Immature natural killer cell (primary cell): ENCODE measurements at regions not wholly inside any gene's neighbourhood (a gene's known extent, or its start where the extent isn't known, plus 50 kb on each side); places are given as distances from the start of the nearest gene placed in this dataset.

Source experiments
- DNase-seq, 3 donors: peaks; one replicate each; pipeline ENCODE4 v3.0.0; 2022; ENCODE audit warnings: mixed read lengths in 1 of 3
- H3K27ac Mint-ChIP-seq, 6 donors: one replicate each; pipeline ENCODE4 v1.8.0; 2020; ENCODE audit warnings: mixed read lengths in 6 of 6, mild to moderate bottlenecking in 5 of 6, inconsistent platforms in 4 of 6, moderate library complexity in 3 of 6
- H3K27me3 Mint-ChIP-seq, 3 donors: one replicate each; pipeline ENCODE4 v1.8.0; 2020 to 2021; ENCODE audit warnings: low read depth in 3 of 3, mild to moderate bottlenecking in 3 of 3, mixed read lengths in 3 of 3, moderate library complexity in 3 of 3, inconsistent platforms in 1 of 3
- H3K36me3 Mint-ChIP-seq, 3 donors: one replicate each; pipeline ENCODE4 v1.8.0; 2020; ENCODE audit warnings: mixed read lengths in 3 of 3, inconsistent platforms in 2 of 3, mild to moderate bottlenecking in 2 of 3
- H3K4me1 Mint-ChIP-seq, 2 donors: one replicate each; pipeline ENCODE4 v1.8.0; 2020; ENCODE audit warnings: inconsistent platforms in 2 of 2, mild to moderate bottlenecking in 2 of 2, mixed read lengths in 2 of 2, moderate library complexity in 1 of 2
- H3K4me3 Mint-ChIP-seq, 5 donors: one replicate each; pipeline ENCODE4 v1.8.0; 2020; ENCODE audit warnings: mild to moderate bottlenecking in 5 of 5, mixed read lengths in 5 of 5, inconsistent platforms in 3 of 5, moderate library complexity in 3 of 5
- H3K9me3 Mint-ChIP-seq, 6 donors: one replicate each; pipeline ENCODE4 v1.8.0; 2020; ENCODE audit warnings: mild to moderate bottlenecking in 6 of 6, mixed read lengths in 6 of 6, inconsistent platforms in 4 of 6, moderate library complexity in 3 of 6

GRCh38 chr5:67263656-67264408 lies 67.2 kb upstream of the CD180 start:
- H3K4me1 Mint-ChIP-seq = no peaks in the 10 kb centered on the region
- no peaks in the 10 kb centered on the region for H3K36me3 Mint-ChIP-seq
- H3K4me3 Mint-ChIP-seq = no peak overlapping the region
- no peak for DNase-seq
- peaks cover 0 to 2% (median 2%) of the 10 kb centered on the region in 3 donors for H3K27me3 Mint-ChIP-seq
- no peak overlapping the region for H3K27ac Mint-ChIP-seq
- H3K9me3 Mint-ChIP-seq = peaks cover 0 to 4% (median 0%) of the 10 kb centered on the region in 6 donors

GRCh38 chr5:67262956-67263355 lies 66.4 kb upstream of the CD180 start:
- Mint-ChIP-seq H3K27me3 (peaks cover 0 to 2% (median 2%) of the 10 kb centered on the region in 3 donors), H3K9me3 (peaks cover 0 to 4% (median 0%) of the 10 kb centered on the region in 6 donors), H3K27ac (no peak overlapping the region), H3K4me3 (no peak overlapping the region), H3K36me3 (no peaks in the 10 kb centered on the region), H3K4me1 (no peaks in the 10 kb centered on the region)
- no peak for DNase-seq

- peaks cover 0 to 4% (median 0%) of the 10 kb centered on the region in 6 donors for H3K9me3 Mint-ChIP-seq
- H3K27me3 Mint-ChIP-seq = peaks cover 0 to 2% (median 2%) of the 10 kb centered on the region in 3 donors
- no peaks in the 10 kb centered on the region for H3K36me3 Mint-ChIP-seq
- no peak for DNase-seq
- no peaks in the 10 kb centered on the region for H3K4me1 Mint-ChIP-seq
- H3K4me3 Mint-ChIP-seq = no peak overlapping the region
- no peak overlapping the region for H3K27ac Mint-ChIP-seq
Measured at GRCh38 chr5:67262206-67262605, 65.6 kb upstream of the CD180 start.

- Mint-ChIP-seq H3K36me3 (no peaks in the 10 kb centered on the region), H3K4me3 (no peak overlapping the region), H3K27ac (no peak overlapping the region), H3K4me1 (peaks cover 6 to 18% of the 10 kb centered on the region in 2 donors), H3K9me3 (peaks cover 0 to 4% (median 0%) of the 10 kb centered on the region in 6 donors), H3K27me3 (peaks cover 0 to 2% (median 1%) of the 10 kb centered on the region in 3 donors)
- no peak for DNase-seq
Measured at GRCh38 chr5:67259548-67260215, 63.1 kb upstream of the CD180 start.

GRCh38 chr5:67257500-67257899 lies 60.9 kb upstream of the CD180 start:
- Mint-ChIP-seq H3K4me1 (peaks cover 6 to 18% of the 10 kb centered on the region in 2 donors), H3K36me3 (no peaks in the 10 kb centered on the region), H3K9me3 (no peaks in the 10 kb centered on the region), H3K27me3 (peaks cover 1 to 7% (median 3%) of the 10 kb centered on the region in 3 donors), H3K4me3 (no peak overlapping the region), H3K27ac (no peak overlapping the region)
- DNase-seq = no peak

GRCh38 chr5:67257077-67257476 lies 60.5 kb upstream of the CD180 start:
- no peak overlapping the region for H3K27ac Mint-ChIP-seq
- H3K36me3 Mint-ChIP-seq = no peaks in the 10 kb centered on the region

GRCh38 chr5:67255881-67256280 lies 59.3 kb upstream of the CD180 start:
- no peaks in the 10 kb centered on the region for H3K36me3 Mint-ChIP-seq
- H3K9me3 Mint-ChIP-seq = no peaks in the 10 kb centered on the region
- peaks cover 1 to 7% (median 3%) of the 10 kb centered on the region in 3 donors for H3K27me3 Mint-ChIP-seq
- no peak overlapping the region for H3K27ac Mint-ChIP-seq
- no peak overlapping the region for H3K4me3 Mint-ChIP-seq
- peaks cover 6 to 18% of the 10 kb centered on the region in 2 donors for H3K4me1 Mint-ChIP-seq
- DNase-seq = no peak

More at GRCh38 chr5:67257077-67257476, 60.5 kb upstream of the CD180 start:
- DNase-seq = no peak
- H3K27me3 Mint-ChIP-seq = peaks cover 1 to 7% (median 3%) of the 10 kb centered on the region in 3 donors
- no peaks in the 10 kb centered on the region for H3K9me3 Mint-ChIP-seq
- no peak overlapping the region for H3K4me3 Mint-ChIP-seq
- peaks cover 6 to 18% of the 10 kb centered on the region in 2 donors for H3K4me1 Mint-ChIP-seq

GRCh38 chr5:67253911-67254310 lies 57.3 kb upstream of the CD180 start:
- Mint-ChIP-seq H3K4me3 (no peak overlapping the region), H3K9me3 (no peaks in the 10 kb centered on the region), H3K36me3 (no peaks in the 10 kb centered on the region), H3K4me1 (peaks cover 6 to 18% of the 10 kb centered on the region in 2 donors), H3K27ac (no peak overlapping the region), H3K27me3 (peaks cover 0 to 7% (median 3%) of the 10 kb centered on the region in 3 donors)
- no peak for DNase-seq

- H3K36me3 Mint-ChIP-seq = no peaks in the 10 kb centered on the region
- H3K27me3 Mint-ChIP-seq = peaks cover 0 to 7% (median 4%) of the 10 kb centered on the region in 3 donors
- DNase-seq = no peak
- H3K4me1 Mint-ChIP-seq = peaks cover 0 to 10% of the 10 kb centered on the region in 2 donors
- H3K27ac Mint-ChIP-seq = no peak overlapping the region
- no peaks in the 10 kb centered on the region for H3K9me3 Mint-ChIP-seq
- H3K4me3 Mint-ChIP-seq = no peak overlapping the region
Measured at GRCh38 chr5:67249590-67249895, 52.9 kb upstream of the CD180 start.

- no peak overlapping the region for H3K4me3 Mint-ChIP-seq
- no peaks in the 10 kb centered on the region for H3K9me3 Mint-ChIP-seq
- H3K27ac Mint-ChIP-seq = peak overlapping the region in 2 of 6 donors; percentile 49 to 51
- DNase-seq = peak in 1 of 3 donors; percentile 4
- H3K4me1 Mint-ChIP-seq = peaks cover 0 to 10% of the 10 kb centered on the region in 2 donors
- no peaks in the 10 kb centered on the region for H3K36me3 Mint-ChIP-seq
- peaks cover 0 to 11% (median 4%) of the 10 kb centered on the region in 3 donors for H3K27me3 Mint-ChIP-seq
Measured at GRCh38 chr5:67248703-67249589, 52.3 kb upstream of the CD180 start.

GRCh38 chr5:67246546-67247268 lies 50.1 kb upstream of the CD180 start:
- Mint-ChIP-seq H3K4me1 (peaks cover 0 to 10% of the 10 kb centered on the region in 2 donors), H3K9me3 (no peaks in the 10 kb centered on the region)

More at GRCh38 chr5:67246546-67247268, 50.1 kb upstream of the CD180 start:
- Mint-ChIP-seq H3K27me3 (peaks cover 0 to 4% (median 2%) of the 10 kb centered on the region in 3 donors), H3K4me3 (no peak overlapping the region), H3K27ac (no peak overlapping the region), H3K36me3 (no peaks in the 10 kb centered on the region)
- DNase-seq = no peak
